ENCODE measurements at regions not wholly inside any gene's neighbourhood (a gene's known extent, or its start where the extent isn't known, plus 50 kb on each side); places are given as distances from the start of the nearest gene placed in this dataset.

- no peak for DNase-seq
Measured at GRCh38 chr12:113651662-113652061, 180.0 kb upstream of the LHX5 start.

GRCh38 chr12:113650476-113650875, 178.8 kb upstream of the LHX5 start:
- DNase-seq: no peak

- no peak for DNase-seq
Measured at GRCh38 chr12:113649256-113649830, 177.7 kb upstream of the LHX5 start.

- no peak for DNase-seq
Measured at GRCh38 chr12:113647048-113647447, 175.4 kb upstream of the LHX5 start.

GRCh38 chr12:113645603-113646002, 173.9 kb upstream of the LHX5 start:
- no peak for DNase-seq

- no peak for DNase-seq
Measured at GRCh38 chr12:113645183-113645582, 173.5 kb upstream of the LHX5 start.

- DNase-seq: no peak
Measured at GRCh38 chr12:113643177-113643974, 171.7 kb upstream of the LHX5 start.

GRCh38 chr12:113642672-113643071, 171.0 kb upstream of the LHX5 start:
- no peak for DNase-seq

- no peak for DNase-seq
Measured at GRCh38 chr12:113642216-113642615, 170.5 kb upstream of the LHX5 start.

GRCh38 chr12:113641426-113642030, 169.9 kb upstream of the LHX5 start:
- DNase-seq: no peak

GRCh38 chr12:113640837-113641236, 169.2 kb upstream of the LHX5 start:
- DNase-seq: no peak

- no peak for DNase-seq
Measured at GRCh38 chr12:113639474-113639873, 167.8 kb upstream of the LHX5 start.

GRCh38 chr12:113638460-113638775, 166.7 kb upstream of the LHX5 start:
- no peak for DNase-seq

GRCh38 chr12:113634982-113635381, 163.3 kb upstream of the LHX5 start:
- DNase-seq: no peak

GRCh38 chr12:113634474-113634873, 162.8 kb upstream of the LHX5 start:
- DNase-seq: no peak

GRCh38 chr12:113633678-113634332, 162.1 kb upstream of the LHX5 start:
- no peak for DNase-seq

- DNase-seq: no peak
Measured at GRCh38 chr12:113630625-113631024, 159.0 kb upstream of the LHX5 start.

GRCh38 chr12:113625499-113625898, 153.8 kb upstream of the LHX5 start:
- no peak for DNase-seq

GRCh38 chr12:113622410-113622809, 150.7 kb upstream of the LHX5 start:
- no peak for DNase-seq

- no peak for DNase-seq
Measured at GRCh38 chr12:113620437-113620976, 148.8 kb upstream of the LHX5 start.

GRCh38 chr12:113619202-113619601, 147.5 kb upstream of the LHX5 start:
- no peak for DNase-seq

GRCh38 chr12:113613414-113613813, 141.7 kb upstream of the LHX5 start:
- no peak for DNase-seq

GRCh38 chr12:113612793-113613192, 141.1 kb upstream of the LHX5 start:
- DNase-seq: no peak

All from NCI-H1436 treated with DMSO at 0.1 percent for 48 hours (cell line).